ENCODE measurements at regions not wholly inside any gene's neighbourhood (a gene's known extent, or its start where the extent isn't known, plus 50 kb on each side); places are given as distances from the start of the nearest gene placed in this dataset.
A peak's percentile ranks its signal among the peaks of the same experiment; 100 is the strongest.

DNA sequence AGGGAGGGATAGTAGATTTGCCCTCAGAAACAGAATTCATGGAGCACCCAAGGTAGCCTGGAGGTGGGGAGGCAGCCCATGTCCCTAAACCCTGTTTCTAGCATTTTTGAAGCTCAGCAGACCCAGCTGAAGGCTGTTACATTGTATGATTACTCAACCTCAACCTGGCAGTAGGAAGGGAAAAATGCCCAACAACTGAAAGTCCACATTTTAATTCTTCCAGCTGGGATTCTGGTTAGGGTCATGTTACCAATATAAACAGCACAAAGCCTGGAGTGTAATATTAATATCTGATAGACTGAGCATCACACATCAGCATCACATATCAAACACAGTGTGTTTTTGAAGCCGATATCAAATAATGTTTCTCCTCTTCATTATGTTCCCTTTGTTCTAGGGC is 437.0 kb downstream of the HRH4 start:
- no peak for DNase-seq (ENCODE audit: low spot score)

DNA sequence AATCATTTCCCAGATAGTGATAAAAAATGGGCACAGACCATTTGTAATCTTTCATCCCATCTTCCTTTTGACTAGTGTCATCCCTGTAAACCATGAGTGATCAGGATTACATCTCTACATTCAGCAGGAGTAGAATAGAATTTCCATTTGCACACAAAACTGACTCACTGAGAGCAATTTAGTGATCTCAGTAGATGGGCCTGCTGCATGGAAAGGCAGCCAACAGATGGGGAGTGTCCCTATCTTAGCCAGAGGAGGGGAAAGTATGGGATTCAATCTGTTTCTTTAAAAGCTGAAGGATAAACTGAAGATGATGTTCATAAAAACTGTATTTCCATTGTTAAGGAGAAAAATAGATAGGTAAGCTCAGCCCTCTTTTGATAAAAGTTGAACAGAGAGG is 441.7 kb downstream of the ZNF521 start:
- DNase-seq (ENCODE audit: low spot score), result no peak

DNA sequence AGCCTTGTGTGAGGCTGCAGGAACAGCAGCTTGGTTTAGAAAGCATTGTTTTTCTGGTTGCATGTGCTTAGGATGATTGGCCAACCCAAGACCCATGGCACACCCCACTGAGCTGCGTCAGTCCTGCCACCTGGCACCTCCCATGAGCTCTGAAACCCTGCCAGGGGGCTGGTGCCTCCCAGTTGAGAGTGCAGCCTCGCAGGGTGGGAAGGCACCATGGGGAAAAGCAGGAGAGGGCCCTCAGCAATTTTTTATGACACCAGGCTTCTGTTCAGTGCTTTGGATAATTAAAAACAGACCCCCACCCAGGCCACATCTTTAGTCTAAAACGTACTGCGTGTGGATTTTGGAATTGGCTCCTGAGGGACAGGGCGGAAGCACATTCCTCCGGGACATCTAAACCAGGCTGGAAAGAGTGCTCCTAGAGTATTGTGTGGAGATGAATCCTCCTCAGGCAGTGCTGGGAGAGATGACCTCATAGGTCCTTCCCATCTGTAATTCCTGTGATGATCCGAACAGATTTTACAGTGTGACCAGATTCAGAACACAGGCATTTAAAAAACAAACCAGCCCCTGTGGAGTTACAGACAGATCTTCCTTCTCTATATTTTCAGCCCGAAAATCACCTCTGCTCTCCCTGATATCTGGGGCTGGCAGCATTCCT is 438.3 kb downstream of the ZNF521 start:
- no peak for DNase-seq (ENCODE audit: low spot score)

DNA sequence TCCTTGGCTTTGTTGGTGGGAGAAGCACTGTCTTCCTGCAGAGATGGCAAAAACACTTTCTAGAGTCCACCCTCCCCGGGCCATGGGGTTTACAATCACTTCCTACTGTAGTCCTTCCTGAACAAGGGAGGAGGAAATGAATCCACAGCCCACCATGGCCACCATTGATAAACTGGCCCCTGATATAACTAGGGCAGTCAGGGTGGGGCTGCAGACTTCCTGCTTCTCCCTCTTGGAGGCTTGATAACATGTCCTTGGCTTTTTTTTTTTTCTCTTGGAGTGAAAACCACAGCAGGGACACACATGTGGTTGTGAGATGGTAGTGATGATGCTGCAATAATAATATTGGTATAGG is 437.8 kb downstream of the ZNF521 start:
- no peak for DNase-seq (ENCODE audit: low spot score)

DNA sequence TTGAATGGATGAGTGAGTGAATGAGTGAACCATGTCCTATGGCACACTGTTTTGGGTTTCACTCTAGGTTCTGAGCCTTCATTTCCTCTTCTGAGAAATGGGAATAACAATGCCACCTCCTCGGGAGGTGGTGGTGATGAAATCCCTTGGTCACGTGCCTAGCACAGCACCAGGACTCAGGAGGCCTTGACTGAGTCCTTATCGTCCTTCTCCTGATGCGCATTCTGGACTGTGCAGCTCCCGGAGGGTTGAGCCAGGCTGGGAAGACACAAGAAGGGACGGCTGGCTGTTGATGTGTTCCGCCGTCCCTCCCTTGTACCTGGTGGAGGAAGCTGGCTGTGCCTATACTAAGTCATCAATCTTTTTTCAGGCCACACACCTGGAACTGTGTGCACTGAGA is 437.3 kb downstream of the ZNF521 start:
- DNase-seq (ENCODE audit: low spot score), result no peak

DNA sequence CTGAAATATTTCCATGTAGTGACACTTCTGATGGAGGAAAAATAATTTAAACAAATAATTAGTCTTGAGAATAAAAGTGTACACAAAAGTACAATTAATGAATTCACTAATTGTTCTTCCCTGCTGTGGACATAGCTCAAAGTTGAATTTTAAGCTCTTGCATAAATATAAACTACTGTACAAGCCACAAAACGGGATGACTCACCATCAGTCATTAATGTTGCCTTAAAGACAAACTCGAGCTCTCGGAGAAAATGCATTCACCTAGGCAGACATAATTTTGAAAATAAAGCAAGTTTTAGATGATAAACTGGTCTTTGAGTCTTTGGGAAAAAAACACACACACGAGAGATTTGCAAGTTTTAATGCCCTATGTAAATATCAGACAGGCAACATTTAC is 436.4 kb downstream of the ZNF521 start:
- DNase-seq (ENCODE audit: low spot score), result no peak

DNA sequence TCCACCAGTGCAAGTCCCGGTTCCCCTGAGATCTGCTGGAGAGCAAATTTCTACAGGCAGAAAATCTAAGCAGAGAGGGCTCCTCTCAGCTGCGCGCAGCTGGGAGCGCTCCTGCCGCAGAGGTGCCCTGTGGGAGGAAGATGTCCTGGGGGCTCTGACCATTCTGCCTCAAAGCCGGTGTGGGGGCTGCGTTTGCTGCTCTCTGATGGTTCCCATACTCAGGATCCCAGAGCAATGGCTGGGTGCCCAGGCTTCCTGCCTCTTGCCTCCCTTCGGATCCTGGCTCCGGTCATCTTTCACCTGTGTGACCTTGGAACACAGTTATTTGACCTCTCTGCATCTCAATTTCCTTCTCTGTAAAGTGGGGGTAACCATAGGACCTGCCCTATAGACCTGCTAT is 434.2 kb downstream of the ZNF521 start:
- no peak for DNase-seq (ENCODE audit: low spot score)

DNA sequence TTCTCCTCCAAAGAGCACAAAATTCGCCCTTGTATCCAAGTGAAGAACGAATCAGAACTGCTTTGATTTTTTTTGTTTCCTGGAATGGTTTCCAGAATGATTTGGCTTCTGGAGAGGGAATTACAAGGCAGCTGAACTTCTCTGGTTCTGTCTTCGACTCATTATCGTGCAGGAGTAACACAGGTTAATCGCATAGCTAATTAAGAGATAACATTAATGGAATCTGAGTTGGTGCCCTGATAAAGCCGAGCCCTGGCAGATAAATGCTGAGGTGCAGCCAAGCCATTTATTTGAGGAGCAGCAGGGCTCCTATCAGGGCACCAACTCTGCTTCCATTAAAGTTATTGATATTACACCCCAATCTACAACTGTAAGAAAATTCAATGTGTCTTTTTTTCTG is 433.7 kb downstream of the ZNF521 start:
- DNase-seq (ENCODE audit: low spot score), result no peak

DNA sequence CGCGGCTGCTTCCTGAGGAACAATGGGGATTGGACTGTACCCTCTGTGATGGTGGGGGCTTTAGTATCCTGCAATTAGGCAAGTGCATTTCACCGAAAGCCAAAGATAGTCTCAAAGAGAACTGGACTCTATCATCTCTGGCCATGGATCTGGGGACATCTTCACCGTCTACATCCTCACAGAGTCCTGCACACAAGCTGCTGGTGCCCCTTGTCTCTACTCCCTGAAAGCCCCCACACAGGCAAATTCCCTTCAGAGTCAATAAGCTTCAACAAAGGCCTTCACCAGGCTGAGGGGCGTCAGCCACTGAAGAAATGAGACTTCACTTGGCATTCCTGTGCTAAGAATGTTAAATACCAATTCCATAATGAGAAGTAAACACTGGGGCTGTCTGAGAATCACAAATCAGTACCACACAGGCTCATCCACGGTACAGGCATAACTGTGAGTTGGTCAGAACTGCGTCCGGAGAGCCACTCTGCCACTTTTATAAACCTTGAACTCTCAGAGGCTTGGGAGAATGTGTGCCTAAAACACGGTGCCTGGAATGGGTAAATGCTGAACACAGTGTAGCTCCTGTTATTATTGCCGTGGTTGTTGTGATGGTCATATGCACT is 432.7 kb downstream of the ZNF521 start:
- no peak for DNase-seq (ENCODE audit: low spot score)

DNA sequence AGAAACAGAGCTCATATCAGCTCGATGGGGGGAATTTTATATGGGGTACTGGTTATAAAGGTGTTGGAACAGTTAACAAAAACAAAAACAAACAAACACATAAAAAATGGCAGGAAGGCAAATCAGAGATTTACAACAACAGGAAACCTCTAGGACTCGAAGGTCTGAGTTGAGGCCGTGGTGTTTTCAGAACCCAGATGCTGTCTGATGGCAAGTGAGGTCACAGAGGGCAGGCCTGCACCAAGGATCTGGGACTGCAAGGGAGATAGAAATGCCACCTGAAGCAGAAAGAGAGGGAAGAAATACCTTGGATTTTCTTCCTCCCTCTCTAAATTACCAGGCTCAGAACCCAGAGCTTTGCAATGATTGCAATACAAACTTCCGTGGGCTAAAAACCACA is 429.5 kb downstream of the ZNF521 start:
- DNase-seq (ENCODE audit: low spot score), result no peak

DNA sequence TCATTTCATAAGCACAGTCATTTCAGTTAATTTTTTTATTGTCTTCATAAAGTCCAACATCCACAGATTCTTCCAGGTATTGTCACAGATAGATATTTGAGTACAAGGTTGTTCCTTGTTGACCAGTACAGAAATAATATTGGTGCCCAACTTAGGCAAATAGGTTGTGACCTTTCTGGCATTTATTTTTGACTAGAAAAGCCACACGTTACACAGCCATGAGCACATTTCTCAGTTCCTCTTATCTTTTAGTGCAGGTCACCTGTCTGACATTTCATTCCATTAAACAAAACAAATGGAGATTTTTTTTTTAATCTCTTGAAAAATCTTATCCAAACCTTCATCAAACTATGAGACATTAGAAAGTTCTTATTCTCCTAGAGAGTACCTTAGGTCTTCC is 428.8 kb downstream of the ZNF521 start:
- no peak for DNase-seq (ENCODE audit: low spot score)

DNA sequence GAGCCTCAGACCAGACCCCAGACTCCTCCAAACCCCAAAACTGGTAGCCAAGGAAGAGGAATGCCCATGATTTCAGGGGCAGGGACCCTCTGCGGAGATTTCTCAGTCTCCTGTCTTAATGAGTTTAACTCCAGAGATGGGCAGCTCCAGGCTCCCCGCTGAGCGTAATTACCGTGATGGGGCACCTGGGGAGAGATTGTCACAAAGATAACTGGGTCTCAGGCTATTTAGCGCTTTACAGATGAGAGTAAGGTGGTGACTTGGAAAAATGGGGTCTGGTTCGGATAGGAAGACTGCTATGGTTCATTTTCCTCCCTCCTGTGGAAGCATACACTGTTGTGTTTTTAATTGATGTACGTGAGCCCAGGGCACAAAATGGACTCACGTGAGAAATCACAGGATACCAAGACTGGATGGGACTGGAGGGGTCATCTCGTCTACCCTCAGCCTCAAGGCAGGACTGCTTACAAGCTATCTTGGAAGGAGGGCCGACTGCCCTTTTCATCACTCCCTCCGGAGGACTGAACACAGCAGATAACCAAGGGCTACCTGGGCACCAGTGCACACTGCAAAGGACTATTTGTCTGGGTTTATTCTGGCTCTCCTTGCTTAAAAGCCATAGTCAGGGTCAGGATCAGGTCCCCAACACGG is 427.8 kb downstream of the ZNF521 start:
- no peak for DNase-seq (ENCODE audit: low spot score)

DNA sequence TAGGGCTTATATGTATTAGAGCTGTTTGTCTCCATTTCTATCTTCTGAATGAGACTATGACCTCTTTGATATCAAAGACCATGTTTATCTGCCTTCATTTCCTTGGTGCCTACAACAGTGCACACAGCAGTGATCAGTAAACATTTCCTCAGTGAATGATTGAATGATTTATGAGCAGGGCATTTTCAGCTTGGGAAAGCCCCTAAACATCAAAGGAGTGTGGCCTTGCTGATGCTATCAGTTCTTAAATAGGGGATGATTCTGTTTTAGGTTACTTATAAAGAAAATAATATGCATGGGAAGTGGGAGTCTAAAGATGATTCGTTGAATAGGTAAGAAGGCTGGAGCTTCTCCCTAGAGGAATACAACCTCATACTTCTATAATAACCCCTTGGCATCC is 425.3 kb downstream of the ZNF521 start:
- no peak for DNase-seq (ENCODE audit: low spot score)

DNA sequence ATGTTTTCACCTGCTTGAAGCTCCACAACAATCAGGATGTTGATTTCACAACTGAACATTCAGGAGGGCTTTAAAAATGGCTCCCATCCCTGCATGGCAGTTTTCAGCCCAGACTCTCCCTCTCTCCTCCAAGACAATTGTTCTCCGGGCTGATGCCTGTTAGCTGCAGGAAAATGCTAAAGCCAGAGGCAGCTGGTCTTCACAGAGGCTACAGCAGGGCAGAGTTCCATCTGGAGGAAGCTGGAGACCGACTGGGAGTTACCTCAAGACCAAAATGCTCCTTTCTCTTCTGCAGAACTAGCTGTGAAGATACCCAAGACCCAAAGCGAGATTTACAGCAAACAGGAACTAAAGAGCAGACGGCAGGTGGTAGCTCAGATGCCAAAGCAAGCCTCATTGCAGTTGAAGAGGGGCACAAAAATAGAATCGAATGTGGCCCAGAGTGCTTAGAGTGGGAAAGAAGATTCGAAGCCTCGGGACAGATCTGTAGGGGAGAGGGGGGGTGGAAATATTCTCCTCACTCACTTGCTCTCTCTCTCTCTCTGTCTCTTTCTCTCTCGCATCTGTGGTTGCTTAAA is 423.6 kb downstream of the ZNF521 start:
- DNase-seq (ENCODE audit: low spot score), result no peak

DNA sequence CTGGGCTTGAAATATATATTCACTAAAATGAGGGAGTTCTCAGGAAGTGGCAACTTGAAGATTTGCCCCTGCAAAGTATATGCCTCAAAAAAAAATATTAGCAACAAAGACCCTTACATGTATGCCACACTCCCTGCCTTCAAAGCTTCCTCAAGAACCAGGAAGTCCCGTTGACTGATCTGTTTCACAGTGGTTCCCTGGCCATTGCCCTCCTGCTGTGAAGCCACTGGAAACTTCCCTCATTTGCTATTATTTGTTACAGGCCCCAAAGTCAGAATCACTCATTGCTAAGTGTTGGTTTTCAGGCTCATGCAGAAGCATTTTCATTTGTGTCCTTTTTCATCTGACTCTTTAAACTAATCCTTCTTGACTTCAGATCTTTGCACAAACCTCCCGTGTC is 421.5 kb downstream of the ZNF521 start:
- no peak for DNase-seq (ENCODE audit: low spot score)

DNA sequence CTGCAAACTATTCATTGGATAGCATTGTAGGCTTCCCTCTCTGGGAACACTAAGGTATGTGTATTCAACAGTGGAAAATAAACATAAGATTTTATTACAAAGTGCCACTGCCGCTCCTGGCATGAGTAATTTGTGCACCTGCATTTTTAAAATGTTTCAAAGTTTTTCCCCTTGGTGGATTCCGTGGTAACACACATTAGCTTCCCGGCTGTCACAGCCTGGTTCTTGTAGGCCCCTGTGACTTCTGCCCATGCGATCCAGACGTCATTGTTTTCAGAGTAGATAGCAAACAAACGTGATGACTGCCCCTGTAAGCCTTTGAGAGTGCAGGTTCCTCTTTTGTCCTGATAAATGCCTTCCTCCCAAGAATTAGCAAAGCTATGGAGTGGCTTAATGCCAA is 421.0 kb downstream of the ZNF521 start:
- DNase-seq (ENCODE audit: low spot score), result no peak

DNA sequence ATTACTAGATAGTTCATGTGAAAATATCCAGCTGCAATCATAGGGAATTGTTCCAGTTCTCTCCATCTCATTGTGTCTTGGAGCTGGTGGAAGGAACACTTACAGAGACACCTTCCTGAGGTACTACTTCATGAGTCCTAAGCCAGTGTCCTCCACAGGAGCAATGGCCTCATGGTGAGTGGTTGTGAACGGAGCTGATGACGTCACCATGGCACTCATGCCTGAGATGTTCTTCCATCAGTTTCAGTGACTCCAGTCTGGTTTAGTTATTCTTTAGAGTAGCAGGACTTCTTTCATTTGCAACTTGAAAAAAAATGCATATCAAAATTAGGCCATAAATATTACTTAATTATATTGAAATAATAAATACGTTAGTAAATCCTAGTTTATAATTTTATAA is 418.6 kb downstream of the ZNF521 start:
- no peak for DNase-seq (ENCODE audit: low spot score)

DNA sequence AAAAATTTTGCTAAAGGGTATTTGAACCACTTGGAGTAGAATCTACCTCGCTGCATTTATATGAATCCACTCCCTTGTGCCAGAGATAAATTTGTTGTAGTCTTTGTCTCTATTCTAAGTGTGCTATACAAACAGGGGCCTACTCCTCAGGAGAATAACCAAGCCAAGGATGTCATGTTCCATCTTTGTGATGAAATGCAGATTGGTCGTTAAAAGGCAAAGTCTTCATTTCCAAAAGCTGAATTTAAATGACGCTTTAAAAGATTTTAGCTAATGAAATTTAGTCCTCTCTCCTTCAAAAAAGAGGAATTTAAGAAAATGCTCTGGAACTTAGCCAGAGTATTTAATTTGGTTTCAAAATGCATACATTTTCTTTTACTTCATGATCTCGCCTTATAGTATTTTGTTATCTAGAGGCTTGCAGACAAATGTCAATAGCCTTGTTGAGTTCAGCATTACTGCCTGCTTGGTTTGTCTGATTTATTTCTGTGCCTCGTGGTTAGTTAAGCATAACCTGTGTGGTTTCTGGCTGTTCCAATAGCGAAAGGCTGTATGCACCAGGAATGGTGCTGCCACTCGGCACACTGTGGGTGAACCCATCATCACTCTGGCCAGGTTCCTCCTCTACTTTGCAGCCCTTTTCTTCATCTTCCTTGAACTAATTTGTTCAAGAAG is 417.6 kb downstream of the ZNF521 start:
- DNase-seq (ENCODE audit: low spot score), result no peak

DNA sequence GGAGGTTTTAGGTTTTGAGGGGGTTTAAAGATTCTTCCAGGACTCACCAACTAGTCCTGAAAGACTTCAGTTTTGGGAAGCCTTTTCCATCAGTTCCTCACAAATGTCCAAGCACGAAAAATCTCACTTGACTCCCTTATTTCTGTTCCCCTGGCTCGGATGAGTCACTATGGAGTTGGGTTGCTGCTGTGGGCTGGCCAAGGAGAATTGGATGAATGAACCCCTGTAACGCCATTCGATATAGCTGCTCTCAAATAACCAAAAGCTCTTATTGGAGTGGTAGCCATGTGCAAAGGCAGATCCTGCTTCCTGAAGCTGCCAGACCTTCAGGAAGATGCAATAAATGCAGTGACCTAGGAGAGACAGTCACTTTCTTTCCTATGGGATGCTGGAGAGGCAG is 417.0 kb downstream of the ZNF521 start:
- DNase-seq (ENCODE audit: low spot score), result no peak

DNA sequence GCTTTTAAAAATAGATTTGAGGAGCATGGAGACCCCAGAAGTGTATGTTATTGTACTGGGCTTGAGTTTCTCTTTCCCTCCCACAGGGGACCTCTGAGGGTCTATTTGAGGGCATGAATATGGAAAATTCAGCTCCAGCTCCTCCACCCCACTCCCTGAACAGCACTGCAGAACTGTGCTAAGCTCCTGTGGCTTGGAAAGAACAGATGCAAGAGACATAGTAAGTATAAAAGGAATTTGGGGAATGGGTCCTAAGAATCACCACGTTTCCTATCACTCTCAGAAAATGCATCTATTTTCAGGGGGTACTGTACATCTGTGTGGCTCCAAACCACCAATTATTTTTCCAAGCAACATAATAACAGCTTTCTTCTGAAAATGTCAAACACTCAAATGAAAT is 416.1 kb downstream of the ZNF521 start:
- no peak for DNase-seq (ENCODE audit: low spot score)

DNA sequence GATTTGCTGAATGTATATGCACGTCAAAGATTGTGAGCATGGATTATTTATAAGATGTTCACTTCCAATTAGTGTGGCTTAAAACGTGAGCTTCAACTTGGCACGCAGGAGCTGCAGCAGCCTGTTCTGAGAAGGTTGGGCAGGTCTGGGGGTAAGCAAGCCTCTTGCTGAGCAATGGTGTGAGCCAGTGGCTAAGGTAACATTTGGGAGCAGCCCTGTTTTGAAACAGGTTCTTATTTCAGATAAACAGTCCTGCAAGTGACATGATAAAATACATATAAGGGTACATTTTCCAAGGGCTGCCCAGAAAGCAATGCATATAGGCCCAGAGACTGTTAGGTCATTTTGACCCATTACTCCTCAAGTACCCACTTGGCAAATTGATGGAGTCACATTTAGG is 415.3 kb downstream of the ZNF521 start:
- DNase-seq (ENCODE audit: low spot score), result peak; percentile 9

DNA sequence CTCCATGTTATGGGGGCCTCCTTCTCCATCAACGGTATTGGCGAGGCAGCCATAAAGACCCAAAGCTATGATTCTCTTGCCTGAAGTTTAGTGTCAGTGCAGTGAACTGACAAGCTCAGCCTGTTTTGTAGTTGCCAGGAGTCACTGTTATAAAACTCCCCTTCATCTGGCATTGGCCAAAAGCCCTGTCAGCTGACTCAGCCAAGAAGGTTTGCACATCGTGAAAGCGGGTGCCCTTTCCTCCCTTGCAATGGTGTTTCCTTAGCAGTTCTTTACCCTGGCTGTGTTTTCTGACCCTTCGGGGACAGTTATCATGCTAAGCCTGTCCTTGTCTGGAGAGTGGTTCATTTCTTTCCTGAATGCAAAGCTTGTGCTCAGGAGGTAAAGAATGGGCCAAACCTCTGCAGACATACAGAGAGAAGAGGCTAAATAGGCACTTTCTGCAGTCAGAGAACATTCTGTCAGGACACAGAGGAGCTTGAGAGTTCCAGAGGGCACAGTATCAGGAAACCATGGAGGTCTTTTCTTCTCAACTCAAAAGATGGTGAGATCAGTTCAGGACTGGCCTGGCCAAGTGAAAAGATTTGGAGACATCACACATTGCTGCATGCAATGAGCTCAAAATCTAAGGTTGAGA is 414.2 kb downstream of the ZNF521 start:
- DNase-seq (ENCODE audit: low spot score), result no peak

DNA sequence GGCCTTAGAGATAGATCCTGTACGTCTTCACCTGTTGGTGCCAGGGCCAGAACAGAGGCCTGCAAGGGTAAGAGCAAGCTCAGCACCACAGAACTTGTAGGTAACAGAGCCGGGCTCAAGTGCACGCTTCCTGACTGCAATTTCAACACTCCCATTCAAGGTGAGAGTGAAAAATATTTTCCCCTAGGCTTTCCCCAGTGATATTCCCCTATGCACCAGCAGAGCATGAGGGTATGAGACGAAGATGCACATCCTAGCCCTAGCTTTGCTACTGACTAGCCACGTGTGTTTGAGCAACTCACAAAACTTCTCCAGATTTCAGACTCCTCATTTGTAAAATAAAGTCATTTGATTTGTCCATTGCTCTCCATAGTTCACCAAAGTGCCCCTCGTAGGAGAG is 411.6 kb downstream of the ZNF521 start:
- no peak for DNase-seq (ENCODE audit: low spot score)
